ENCODE measurements at regions not wholly inside any gene's neighbourhood (a gene's known extent, or its start where the extent isn't known, plus 50 kb on each side); places are given as distances from the start of the nearest gene placed in this dataset.
A peak's percentile ranks its signal among the peaks of the same experiment; 100 is the strongest.

GRCh38 chr9:82539856-82540579, 522.9 kb downstream of the RASEF start:
- H3K14ac ChIP-seq (ENCODE audit: low read length): no peak overlapping the region
- no peak overlapping the region for H2BK12ac ChIP-seq (ENCODE audit: low read length)
- no peak overlapping the region for H2BK120ac ChIP-seq (ENCODE audit: insufficient read depth, low read length, poor library complexity)
- no peaks in the 10 kb centered on the region for H3K9me3 ChIP-seq (ENCODE audit: insufficient read depth, low read depth, low read length)
- no peak overlapping the region for H2BK5ac ChIP-seq (ENCODE audit: low read depth, low read length, poor library complexity)
- H3K4ac ChIP-seq (ENCODE audit: low read depth, low read length): no peak overlapping the region
- no peaks in the 10 kb centered on the region for H3K36me3 ChIP-seq (ENCODE audit: control insufficient read depth in 1 of 2, insufficient read depth in 2 of 2, low read length in 2 of 2)
- no peaks in the 10 kb centered on the region for H3K79me2 ChIP-seq (ENCODE audit: control insufficient read depth, insufficient read depth, low read length, poor library complexity)
- H3K4me1 ChIP-seq (ENCODE audit: control insufficient read depth in 1 of 2, insufficient read depth in 2 of 2, low read length in 2 of 2): no peaks in the 10 kb centered on the region
- no peak overlapping the region for H2AK5ac ChIP-seq (ENCODE audit: low read length)
- WGBS (ENCODE audit: extremely low coverage, insufficient coverage, insufficient read length): no CpG with 5 or more reads among the region's 2 CpGs
- H3K27me3 ChIP-seq (ENCODE audit: insufficient read depth, low read length): no peaks in the 10 kb centered on the region
- peak in 1 of 2 donors; percentile 18 for DNase-seq
- H3K4me2 ChIP-seq (ENCODE audit: low read length): no peak overlapping the region
- no peak overlapping the region for H3K4me3 ChIP-seq (ENCODE audit: low read depth, low read length)
- no peak overlapping the region for H4K12ac ChIP-seq (ENCODE audit: low read depth, low read length)
- no peak overlapping the region for H4K8ac ChIP-seq (ENCODE audit: low read depth, low read length)
- no peak overlapping the region for H3K23ac ChIP-seq (ENCODE audit: low read length)
- H3K9ac ChIP-seq (ENCODE audit: low read length): no peak overlapping the region
- no peak overlapping the region for H4K91ac ChIP-seq (ENCODE audit: low read depth, low read length)
- no peak overlapping the region for H2AFZ ChIP-seq (ENCODE audit: insufficient read depth, low read length, poor library complexity)
- H3K79me1 ChIP-seq (ENCODE audit: low read length): no peaks in the 10 kb centered on the region
- no peak overlapping the region for H3K27ac ChIP-seq (ENCODE audit: low read depth, low read length)
- no peak overlapping the region for H3K18ac ChIP-seq (ENCODE audit: low read length)

DNA sequence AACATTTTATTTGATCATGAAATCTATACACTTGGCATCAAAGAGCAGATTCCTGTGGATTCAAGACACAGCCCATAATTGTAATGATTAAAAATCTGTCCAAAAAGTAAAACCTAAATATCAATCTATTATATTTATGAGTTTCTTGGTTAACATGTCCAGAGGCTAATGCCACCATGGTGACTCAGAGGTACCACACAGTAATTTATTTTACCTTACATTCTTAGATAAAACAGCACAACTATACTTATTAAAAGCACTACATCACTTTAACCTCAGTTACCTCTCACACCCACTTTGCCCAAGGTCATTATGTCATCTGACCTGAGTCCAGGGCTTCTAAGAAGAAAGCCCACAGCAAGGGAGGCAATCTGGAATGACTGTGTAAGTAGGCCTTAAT, 519.2 kb downstream of the RASEF start:
- Histone ChIP-seq H3K79me2 (ENCODE audit: control insufficient read depth, insufficient read depth, low read length, poor library complexity) (no peaks in the 10 kb centered on the region), H4K91ac (ENCODE audit: low read depth, low read length) (no peak overlapping the region), H3K23ac (ENCODE audit: low read length) (no peak overlapping the region), H3K27ac (ENCODE audit: low read depth, low read length) (no peak overlapping the region), H3K4me2 (ENCODE audit: low read length) (no peak overlapping the region), H3K9ac (ENCODE audit: low read length) (no peak overlapping the region), H2BK120ac (ENCODE audit: insufficient read depth, low read length, poor library complexity) (no peak overlapping the region), H3K4me1 (ENCODE audit: control insufficient read depth in 1 of 2, insufficient read depth in 2 of 2, low read length in 2 of 2) (no peaks in the 10 kb centered on the region), H4K8ac (ENCODE audit: low read depth, low read length) (no peak overlapping the region), H2BK12ac (ENCODE audit: low read length) (no peak overlapping the region), H4K12ac (ENCODE audit: low read depth, low read length) (no peak overlapping the region), H3K4me3 (ENCODE audit: low read depth, low read length) (no peak overlapping the region), H3K79me1 (ENCODE audit: low read length) (no peaks in the 10 kb centered on the region), H3K4ac (ENCODE audit: low read depth, low read length) (no peak overlapping the region), H3K36me3 (ENCODE audit: control insufficient read depth in 1 of 2, insufficient read depth in 2 of 2, low read length in 2 of 2) (no peaks in the 10 kb centered on the region), H2AK5ac (ENCODE audit: low read length) (no peak overlapping the region), H3K14ac (ENCODE audit: low read length) (no peak overlapping the region), H2AFZ (ENCODE audit: insufficient read depth, low read length, poor library complexity) (no peak overlapping the region), H2BK5ac (ENCODE audit: low read depth, low read length, poor library complexity) (no peak overlapping the region), H3K27me3 (ENCODE audit: insufficient read depth, low read length) (no peaks in the 10 kb centered on the region), H3K9me3 (ENCODE audit: insufficient read depth, low read depth, low read length) (no peaks in the 10 kb centered on the region), H3K18ac (ENCODE audit: low read length) (no peak overlapping the region)
- DNase-seq: peak in 1 of 2 donors; percentile 10

DNA sequence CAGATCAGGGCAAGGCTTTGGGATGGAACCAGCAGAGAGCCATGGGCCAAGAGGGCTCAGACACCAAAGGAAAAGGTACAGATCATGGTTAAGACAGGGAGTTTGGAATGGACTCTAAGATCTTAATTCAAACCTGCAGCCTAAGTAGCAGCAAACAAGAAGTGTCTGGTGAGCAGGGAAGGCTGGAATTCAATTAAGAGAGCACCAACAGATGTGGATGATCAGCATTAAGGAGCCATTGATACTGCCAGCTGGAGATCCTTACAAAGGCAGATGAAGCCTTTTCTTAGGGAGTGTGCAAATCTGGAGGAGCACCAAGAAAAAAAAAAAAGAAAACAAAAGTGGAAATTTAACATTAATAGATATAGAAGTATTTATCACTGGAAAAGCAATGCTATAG, 516.8 kb downstream of the RASEF start:
- H3K4me3 ChIP-seq (ENCODE audit: low read depth, low read length): no peak overlapping the region
- no peak overlapping the region for H3K4me2 ChIP-seq (ENCODE audit: low read length)
- no peak overlapping the region for H2BK120ac ChIP-seq (ENCODE audit: insufficient read depth, low read length, poor library complexity)
- H3K27me3 ChIP-seq (ENCODE audit: insufficient read depth, low read length): no peaks in the 10 kb centered on the region
- H2AK5ac ChIP-seq (ENCODE audit: low read length): no peak overlapping the region
- no peak overlapping the region for H4K91ac ChIP-seq (ENCODE audit: low read depth, low read length)
- H3K14ac ChIP-seq (ENCODE audit: low read length): no peak overlapping the region
- no peaks in the 10 kb centered on the region for H3K9me3 ChIP-seq (ENCODE audit: insufficient read depth, low read depth, low read length)
- no peaks in the 10 kb centered on the region for H3K4me1 ChIP-seq (ENCODE audit: control insufficient read depth in 1 of 2, insufficient read depth in 2 of 2, low read length in 2 of 2)
- no peak overlapping the region for H3K27ac ChIP-seq (ENCODE audit: low read depth, low read length)
- no peak overlapping the region for H3K4ac ChIP-seq (ENCODE audit: low read depth, low read length)
- H3K36me3 ChIP-seq (ENCODE audit: control insufficient read depth in 1 of 2, insufficient read depth in 2 of 2, low read length in 2 of 2): no peaks in the 10 kb centered on the region
- no peaks in the 10 kb centered on the region for H3K79me1 ChIP-seq (ENCODE audit: low read length)
- H4K12ac ChIP-seq (ENCODE audit: low read depth, low read length): no peak overlapping the region
- H4K8ac ChIP-seq (ENCODE audit: low read depth, low read length): no peak overlapping the region
- no peak for DNase-seq
- H2BK12ac ChIP-seq (ENCODE audit: low read length): no peak overlapping the region
- no peak overlapping the region for H3K9ac ChIP-seq (ENCODE audit: low read length)
- H2AFZ ChIP-seq (ENCODE audit: insufficient read depth, low read length, poor library complexity): no peak overlapping the region
- H3K79me2 ChIP-seq (ENCODE audit: control insufficient read depth, insufficient read depth, low read length, poor library complexity): no peaks in the 10 kb centered on the region
- no peak overlapping the region for H3K18ac ChIP-seq (ENCODE audit: low read length)
- no peak overlapping the region for H2BK5ac ChIP-seq (ENCODE audit: low read depth, low read length, poor library complexity)
- no peak overlapping the region for H3K23ac ChIP-seq (ENCODE audit: low read length)

- Histone ChIP-seq H3K27me3 (ENCODE audit: insufficient read depth, low read length) (no peaks in the 10 kb centered on the region), H2BK12ac (ENCODE audit: low read length) (no peak overlapping the region), H3K9me3 (ENCODE audit: insufficient read depth, low read depth, low read length) (no peaks in the 10 kb centered on the region), H2BK120ac (ENCODE audit: insufficient read depth, low read length, poor library complexity) (no peak overlapping the region), H2AFZ (ENCODE audit: insufficient read depth, low read length, poor library complexity) (no peak overlapping the region), H3K4me2 (ENCODE audit: low read length) (no peak overlapping the region), H3K79me2 (ENCODE audit: control insufficient read depth, insufficient read depth, low read length, poor library complexity) (no peaks in the 10 kb centered on the region), H3K18ac (ENCODE audit: low read length) (no peak overlapping the region), H3K79me1 (ENCODE audit: low read length) (no peaks in the 10 kb centered on the region), H3K4me1 (ENCODE audit: control insufficient read depth in 1 of 2, insufficient read depth in 2 of 2, low read length in 2 of 2) (no peaks in the 10 kb centered on the region), H3K4ac (ENCODE audit: low read depth, low read length) (no peak overlapping the region), H3K27ac (ENCODE audit: low read depth, low read length) (no peak overlapping the region), H2AK5ac (ENCODE audit: low read length) (no peak overlapping the region), H4K12ac (ENCODE audit: low read depth, low read length) (no peak overlapping the region), H3K4me3 (ENCODE audit: low read depth, low read length) (no peak overlapping the region), H3K9ac (ENCODE audit: low read length) (no peak overlapping the region), H3K36me3 (ENCODE audit: control insufficient read depth in 1 of 2, insufficient read depth in 2 of 2, low read length in 2 of 2) (no peaks in the 10 kb centered on the region), H3K14ac (ENCODE audit: low read length) (no peak overlapping the region), H3K23ac (ENCODE audit: low read length) (no peak overlapping the region), H4K91ac (ENCODE audit: low read depth, low read length) (no peak overlapping the region), H4K8ac (ENCODE audit: low read depth, low read length) (no peak overlapping the region), H2BK5ac (ENCODE audit: low read depth, low read length, poor library complexity) (no peak overlapping the region)
- WGBS (ENCODE audit: extremely low coverage, insufficient coverage, insufficient read length): no CpG with 5 or more reads among the region's 1 CpG
- DNase-seq: no peak
Observed at GRCh38 chr9:82547995-82548394, 514.9 kb downstream of the RASEF start.

Measured in trophoblast cell (in vitro differentiated cells and primary cell).